ENCODE measurements at regions not wholly inside any gene's neighbourhood (a gene's known extent, or its start where the extent isn't known, plus 50 kb on each side); places are given as distances from the start of the nearest gene placed in this dataset.

- Histone ChIP-seq H3K36me3 (no peaks in the 10 kb centered on the region), H3K27ac (no peak overlapping the region), H3K4me3 (no peak overlapping the region), H3K4me1 (no peaks in the 10 kb centered on the region), H3K9me3 (no peaks in the 10 kb centered on the region), H3K27me3 (no peaks in the 10 kb centered on the region)
- no peak for TF ChIP-seq CTCF (IDR thresholded peaks at IDR 0.05)
- ATAC-seq, result no peak
- DNase-seq, result no peak
- intact Hi-C loops (cut with DNase I), result no loop called here
These were observed 513.6 kb downstream of the CDY2B start for GRCh38 chrY:17366400-17366799.

- no peaks in the 10 kb centered on the region for H3K9me3 ChIP-seq
- no peaks in the 10 kb centered on the region for H3K4me1 ChIP-seq
- H3K27me3 ChIP-seq, result no peaks in the 10 kb centered on the region
- H3K4me3 ChIP-seq, result no peak overlapping the region
- TF ChIP-seq CTCF (IDR thresholded peaks at IDR 0.05), result no peak
- no peak for DNase-seq
- no peak overlapping the region for H3K27ac ChIP-seq
- intact Hi-C loops (cut with DNase I), result no loop called here
- no peaks in the 10 kb centered on the region for H3K36me3 ChIP-seq
- no peak for ATAC-seq
These were observed 541.0 kb downstream of the CDY2B start for GRCh38 chrY:17339028-17339427.

GRCh38 chrY:17330733-17331132 lies 549.3 kb downstream of the CDY2B start:
- no peak for ATAC-seq
- no peak overlapping the region for H3K4me3 ChIP-seq
- H3K36me3 ChIP-seq, result no peaks in the 10 kb centered on the region

GRCh38 chrY:17319916-17320315 lies 560.1 kb downstream of the CDY2B start:
- Histone ChIP-seq H3K27ac (no peak overlapping the region), H3K4me1 (no peaks in the 10 kb centered on the region), H3K9me3 (no peaks in the 10 kb centered on the region), H3K36me3 (no peaks in the 10 kb centered on the region), H3K27me3 (no peaks in the 10 kb centered on the region), H3K4me3 (no peak overlapping the region)
- intact Hi-C loops (cut with DNase I), result no loop called here
- ATAC-seq (no peak), DNase-seq (no peak)
- no peak for TF ChIP-seq CTCF (IDR thresholded peaks at IDR 0.05)

More at GRCh38 chrY:17330733-17331132, 549.3 kb downstream of the CDY2B start:
- TF ChIP-seq CTCF (IDR thresholded peaks at IDR 0.05), result no peak
- Histone ChIP-seq H3K4me1 (no peaks in the 10 kb centered on the region), H3K27me3 (no peaks in the 10 kb centered on the region), H3K9me3 (no peaks in the 10 kb centered on the region), H3K27ac (no peak overlapping the region)
- intact Hi-C loops (cut with DNase I), result no loop called here
- DNase-seq, result no peak

GRCh38 chrY:17318631-17319030 lies 561.4 kb downstream of the CDY2B start:
- Histone ChIP-seq H3K4me3 (no peak overlapping the region), H3K27ac (no peak overlapping the region), H3K9me3 (no peaks in the 10 kb centered on the region), H3K27me3 (no peaks in the 10 kb centered on the region), H3K36me3 (no peaks in the 10 kb centered on the region), H3K4me1 (no peaks in the 10 kb centered on the region)
- DNase-seq (no peak), ATAC-seq (no peak)
- no peak for TF ChIP-seq CTCF (IDR thresholded peaks at IDR 0.05)
- intact Hi-C loops (cut with DNase I), result no loop called here

GRCh38 chrY:17277056-17277455 lies 603.0 kb downstream of the CDY2B start:
- H3K27ac ChIP-seq, result no peak overlapping the region
- no peak for DNase-seq
- no peak for TF ChIP-seq CTCF (IDR thresholded peaks at IDR 0.05)
- intact Hi-C loops (cut with DNase I), result no loop called here
- no peaks in the 10 kb centered on the region for H3K27me3 ChIP-seq
- no peak for ATAC-seq
- no peak overlapping the region for H3K4me3 ChIP-seq
- no peaks in the 10 kb centered on the region for H3K9me3 ChIP-seq
- H3K36me3 ChIP-seq, result no peaks in the 10 kb centered on the region
- no peaks in the 10 kb centered on the region for H3K4me1 ChIP-seq

All from upper lobe of right lung (tissue), 1 donor.